ENCODE measurements at regions not wholly inside any gene's neighbourhood (a gene's known extent, or its start where the extent isn't known, plus 50 kb on each side); places are given as distances from the start of the nearest gene placed in this dataset.
"Not testable (repeated sequence)": the region's sequence is repeated elsewhere in the genome, so short reads cannot be mapped to it uniquely, and the experiment has no call there.

DNA sequence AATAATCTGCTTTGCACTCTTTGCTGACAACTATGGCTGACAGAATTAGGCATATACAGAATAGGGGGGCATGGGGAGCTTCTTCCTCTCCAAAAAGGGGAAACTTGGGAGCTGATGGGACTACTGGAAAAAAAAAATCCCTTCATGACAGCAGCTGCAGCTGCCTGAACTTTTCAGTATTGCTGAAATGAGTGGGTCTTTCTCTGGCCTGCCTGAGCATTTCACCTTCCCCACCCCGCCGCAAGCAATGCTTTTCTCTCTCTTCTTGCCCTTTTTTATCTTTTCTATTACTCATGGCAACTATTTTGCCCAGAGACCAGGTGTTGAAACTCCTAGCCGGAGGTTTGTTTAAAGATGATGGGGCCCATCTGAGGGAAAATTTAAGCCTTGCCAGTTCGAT, 244.9 kb downstream of the SEMA3D start:
- 100% methylated on average over 1 of the region's 4 CpGs for WGBS (ENCODE audit: insufficient coverage)
- Histone ChIP-seq H3K27me3 (ENCODE audit: control insufficient read depth, insufficient read depth, low read length) (no peaks in the 10 kb centered on the region), H3K4me1 (ENCODE audit: control insufficient read depth, insufficient read depth, low read length) (no peaks in the 10 kb centered on the region), H3K4me3 (ENCODE audit: low read depth, low read length) (no peak overlapping the region), H3K9me3 (ENCODE audit: control insufficient read depth, insufficient read depth, low read length) (no peaks in the 10 kb centered on the region), H3K27ac (ENCODE audit: low read depth, low read length) (no peak overlapping the region), H3K36me3 (ENCODE audit: control insufficient read depth, insufficient read depth, low read length) (no peaks in the 10 kb centered on the region)
- no peak for DNase-seq (ENCODE audit: low read depth in 4 of 6, low spot score in 6 of 6)

DNA sequence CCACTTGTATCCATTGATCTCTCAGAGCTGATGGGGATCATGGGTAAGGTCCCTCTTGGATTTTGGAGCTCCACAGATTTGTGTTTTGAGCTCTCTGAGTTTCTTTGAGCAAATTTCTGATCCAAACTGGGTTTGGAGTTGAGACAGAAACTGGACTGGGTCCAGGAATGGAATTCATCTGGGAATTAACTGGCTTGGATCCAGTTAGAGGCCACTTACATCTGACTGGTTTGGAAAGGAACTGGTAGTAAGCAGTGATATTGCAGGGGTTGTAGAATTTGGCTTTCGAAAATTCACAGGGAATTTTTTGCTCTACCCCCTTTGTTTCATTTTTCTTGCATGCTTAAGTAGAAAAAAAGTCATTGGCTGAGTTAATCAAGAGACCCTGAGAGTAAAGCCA, 245.6 kb downstream of the SEMA3D start:
- WGBS (ENCODE audit: insufficient coverage), result no CpG with 5 or more reads among the region's 1 CpG
- no peak overlapping the region for H3K4me3 ChIP-seq (ENCODE audit: low read depth, low read length)

DNA sequence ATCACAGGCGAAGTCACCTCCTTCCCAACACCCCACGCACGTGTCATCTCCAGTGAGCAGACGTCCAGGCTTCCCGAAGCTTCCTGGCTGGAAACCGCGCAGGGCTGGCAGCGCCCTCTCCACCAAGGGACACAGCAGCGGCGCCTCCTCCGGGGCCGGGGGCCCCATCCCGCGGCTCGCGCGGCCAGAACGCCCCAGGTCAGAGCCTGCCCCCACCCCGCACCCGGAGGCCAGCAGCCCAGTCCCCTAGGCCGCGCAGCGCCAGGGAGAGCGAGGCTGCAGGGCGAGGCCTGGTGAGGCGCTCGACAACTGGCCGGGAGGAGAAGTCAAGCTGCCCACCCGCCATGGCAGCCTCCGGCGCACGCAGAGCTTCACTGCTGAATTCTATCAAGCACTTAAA, 247.0 kb downstream of the SEMA3D start:
- H3K27ac ChIP-seq (ENCODE audit: low read depth, low read length), result no peak overlapping the region
- 98% methylated on average over 28 of the region's 32 CpGs for WGBS (ENCODE audit: insufficient coverage)
- H3K36me3 ChIP-seq (ENCODE audit: control insufficient read depth, insufficient read depth, low read length), result no peaks in the 10 kb centered on the region
- no peaks in the 10 kb centered on the region for H3K4me1 ChIP-seq (ENCODE audit: control insufficient read depth, insufficient read depth, low read length)
- no peak for DNase-seq (ENCODE audit: low read depth in 4 of 6, low spot score in 6 of 6)
- no peak overlapping the region for H3K4me3 ChIP-seq (ENCODE audit: low read depth, low read length)
- H3K9me3 ChIP-seq (ENCODE audit: control insufficient read depth, insufficient read depth, low read length), result no peaks in the 10 kb centered on the region
- no peaks in the 10 kb centered on the region for H3K27me3 ChIP-seq (ENCODE audit: control insufficient read depth, insufficient read depth, low read length)

More for the DNA sequence above, 245.6 kb downstream of the SEMA3D start:
- DNase-seq (ENCODE audit: low read depth in 4 of 6, low spot score in 6 of 6), result no peak
- Histone ChIP-seq H3K27me3 (ENCODE audit: control insufficient read depth, insufficient read depth, low read length) (no peaks in the 10 kb centered on the region), H3K27ac (ENCODE audit: low read depth, low read length) (no peak overlapping the region), H3K4me1 (ENCODE audit: control insufficient read depth, insufficient read depth, low read length) (no peaks in the 10 kb centered on the region), H3K36me3 (ENCODE audit: control insufficient read depth, insufficient read depth, low read length) (no peaks in the 10 kb centered on the region), H3K9me3 (ENCODE audit: control insufficient read depth, insufficient read depth, low read length) (no peaks in the 10 kb centered on the region)

DNA sequence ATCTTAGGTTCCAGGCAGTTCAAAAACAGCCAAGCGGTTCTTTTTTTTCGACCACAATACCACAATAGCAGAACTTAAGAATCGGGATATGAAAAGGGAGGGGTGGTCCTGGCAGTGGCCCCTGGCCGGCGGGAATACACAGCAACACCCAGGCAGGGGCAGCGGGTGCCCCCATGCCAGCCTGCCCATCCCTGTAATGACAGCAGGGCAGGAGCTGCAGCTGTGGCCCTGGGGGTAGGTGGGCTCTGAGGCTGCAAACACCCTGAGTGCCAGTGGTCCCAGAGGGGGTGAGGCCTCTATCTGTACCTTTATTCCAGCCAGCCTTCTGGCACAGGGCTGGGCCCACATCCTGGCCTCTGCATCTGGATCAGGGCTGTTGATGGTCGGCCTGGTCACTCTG, 247.4 kb downstream of the SEMA3D start:
- Histone ChIP-seq H3K36me3 (ENCODE audit: control insufficient read depth, insufficient read depth, low read length) (no peaks in the 10 kb centered on the region), H3K4me3 (ENCODE audit: low read depth, low read length) (no peak overlapping the region), H3K27ac (ENCODE audit: low read depth, low read length) (no peak overlapping the region), H3K27me3 (ENCODE audit: control insufficient read depth, insufficient read depth, low read length) (no peaks in the 10 kb centered on the region), H3K9me3 (ENCODE audit: control insufficient read depth, insufficient read depth, low read length) (no peaks in the 10 kb centered on the region), H3K4me1 (ENCODE audit: control insufficient read depth, insufficient read depth, low read length) (no peaks in the 10 kb centered on the region)
- 92% methylated on average over 4 of the region's 7 CpGs for WGBS (ENCODE audit: insufficient coverage)
- DNase-seq (ENCODE audit: low read depth in 4 of 6, low spot score in 6 of 6), result no peak

DNA sequence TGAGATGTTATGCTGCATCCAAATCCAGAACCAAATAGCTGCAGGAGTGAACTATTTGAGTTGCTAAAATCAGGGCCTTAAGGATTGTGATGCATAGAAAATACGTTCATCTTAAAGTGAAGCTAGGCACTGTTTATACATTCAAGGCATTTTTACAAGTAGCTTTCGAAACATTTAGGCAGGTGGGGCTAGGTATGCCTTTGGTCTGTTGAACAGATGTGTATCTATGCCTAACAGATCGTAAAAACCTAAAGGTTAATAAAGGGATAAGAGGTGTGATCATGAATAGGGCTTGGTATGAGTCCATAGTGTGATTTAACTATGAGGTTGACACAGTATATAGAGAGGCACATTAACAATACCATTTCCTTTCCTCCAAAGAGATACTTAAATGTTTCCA, 262.5 kb downstream of the SEMA3D start:
- Histone ChIP-seq H3K9me3 (ENCODE audit: control insufficient read depth, insufficient read depth, low read length) (no peaks in the 10 kb centered on the region), H3K36me3 (ENCODE audit: control insufficient read depth, insufficient read depth, low read length) (no peaks in the 10 kb centered on the region), H3K4me3 (ENCODE audit: low read depth, low read length) (no peak overlapping the region), H3K27ac (ENCODE audit: low read depth, low read length) (no peak overlapping the region), H3K27me3 (ENCODE audit: control insufficient read depth, insufficient read depth, low read length) (no peaks in the 10 kb centered on the region), H3K4me1 (ENCODE audit: control insufficient read depth, insufficient read depth, low read length) (no peaks in the 10 kb centered on the region)
- WGBS (ENCODE audit: insufficient coverage), result 83% methylated on average over 1 of the region's 3 CpGs
- no peak for DNase-seq (ENCODE audit: low read depth in 4 of 6, low spot score in 6 of 6)

DNA sequence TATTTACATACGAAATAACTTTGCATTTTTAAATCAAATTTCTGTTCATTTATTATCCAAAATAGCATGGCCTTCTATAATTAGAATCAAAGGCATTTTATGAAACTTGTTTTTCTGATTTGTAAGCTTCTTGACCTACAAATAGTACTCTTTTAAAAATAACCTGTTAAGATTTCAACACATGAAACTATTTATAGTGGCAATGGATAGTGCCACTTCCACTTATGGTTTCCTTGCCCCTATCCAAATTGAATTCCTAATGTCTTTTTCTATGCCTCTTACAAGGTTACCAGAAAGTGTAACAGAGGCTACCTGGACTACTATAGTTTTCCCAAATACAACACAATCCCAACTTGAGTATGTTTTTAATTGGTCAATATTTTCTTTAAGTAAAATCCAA, 263.5 kb downstream of the SEMA3D start:
- DNase-seq (ENCODE audit: low read depth in 4 of 6, low spot score in 6 of 6), result no peak
- no peaks in the 10 kb centered on the region for H3K27me3 ChIP-seq (ENCODE audit: control insufficient read depth, insufficient read depth, low read length)
- H3K9me3 ChIP-seq (ENCODE audit: control insufficient read depth, insufficient read depth, low read length), result no peaks in the 10 kb centered on the region
- H3K36me3 ChIP-seq (ENCODE audit: control insufficient read depth, insufficient read depth, low read length), result no peaks in the 10 kb centered on the region
- no peak overlapping the region for H3K4me3 ChIP-seq (ENCODE audit: low read depth, low read length)
- WGBS (ENCODE audit: insufficient coverage), result no CpG with 5 or more reads among the region's 1 CpG
- H3K4me1 ChIP-seq (ENCODE audit: control insufficient read depth, insufficient read depth, low read length), result no peaks in the 10 kb centered on the region
- no peak overlapping the region for H3K27ac ChIP-seq (ENCODE audit: low read depth, low read length)

DNA sequence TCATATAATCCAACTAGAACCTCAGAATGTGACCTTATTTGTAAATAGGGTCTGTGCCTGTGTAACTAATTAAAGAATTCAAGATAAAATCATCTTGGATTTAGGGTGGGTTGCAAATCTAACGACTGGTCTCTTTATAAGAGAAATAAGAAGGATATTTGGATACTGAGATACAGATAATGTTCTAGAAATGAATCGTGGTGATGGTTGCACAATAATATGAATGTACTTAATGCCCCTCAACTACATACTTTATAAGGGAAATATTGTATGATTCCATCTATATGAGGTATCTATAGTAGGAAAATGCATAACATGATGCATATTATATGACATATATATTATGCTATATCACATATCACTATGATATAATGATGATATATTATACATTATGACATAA, 265.7 kb downstream of the SEMA3D start:
- Histone ChIP-seq H3K4me1 (ENCODE audit: control insufficient read depth, insufficient read depth, low read length) (no peaks in the 10 kb centered on the region), H3K4me3 (ENCODE audit: low read depth, low read length) (no peak overlapping the region), H3K9me3 (ENCODE audit: control insufficient read depth, insufficient read depth, low read length) (no peaks in the 10 kb centered on the region), H3K27ac (ENCODE audit: low read depth, low read length) (no peak overlapping the region), H3K36me3 (ENCODE audit: control insufficient read depth, insufficient read depth, low read length) (no peaks in the 10 kb centered on the region), H3K27me3 (ENCODE audit: control insufficient read depth, insufficient read depth, low read length) (no peaks in the 10 kb centered on the region)
- DNase-seq (ENCODE audit: low read depth in 4 of 6, low spot score in 6 of 6), result no peak
- no CpG with 5 or more reads among the region's 2 CpGs for WGBS (ENCODE audit: insufficient coverage)

DNA sequence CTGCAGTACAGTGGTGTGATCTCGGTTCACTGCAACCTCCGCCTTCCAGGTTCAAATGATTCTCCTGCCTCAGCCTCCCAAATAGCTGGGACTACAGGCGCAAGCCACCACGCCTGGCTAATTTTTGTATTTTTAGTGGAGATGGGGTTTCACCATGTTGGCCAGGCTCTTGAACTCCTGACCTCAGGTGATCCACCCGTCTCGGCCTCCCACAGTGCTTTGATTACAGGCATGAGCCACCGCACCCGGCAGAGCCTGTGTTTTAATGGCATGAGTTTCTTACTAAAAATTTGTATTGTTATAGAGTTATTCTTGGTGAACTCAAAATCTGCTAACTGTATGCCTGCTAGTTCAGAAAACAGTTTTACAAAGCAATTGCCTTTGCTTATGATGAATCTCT, 269.9 kb downstream of the SEMA3D start:
- DNase-seq (ENCODE audit: low read depth in 4 of 6, low spot score in 6 of 6); H3K27ac ChIP-seq (ENCODE audit: low read depth, low read length); H3K27me3 ChIP-seq (ENCODE audit: control insufficient read depth, insufficient read depth, low read length); H3K4me3 ChIP-seq (ENCODE audit: low read depth, low read length); H3K4me1 ChIP-seq (ENCODE audit: control insufficient read depth, insufficient read depth, low read length); H3K9me3 ChIP-seq (ENCODE audit: control insufficient read depth, insufficient read depth, low read length); H3K36me3 ChIP-seq (ENCODE audit: control insufficient read depth, insufficient read depth, low read length): not testable (repeated sequence)
- WGBS (ENCODE audit: insufficient coverage), result 100% methylated on average over 3 of the region's 8 CpGs

DNA sequence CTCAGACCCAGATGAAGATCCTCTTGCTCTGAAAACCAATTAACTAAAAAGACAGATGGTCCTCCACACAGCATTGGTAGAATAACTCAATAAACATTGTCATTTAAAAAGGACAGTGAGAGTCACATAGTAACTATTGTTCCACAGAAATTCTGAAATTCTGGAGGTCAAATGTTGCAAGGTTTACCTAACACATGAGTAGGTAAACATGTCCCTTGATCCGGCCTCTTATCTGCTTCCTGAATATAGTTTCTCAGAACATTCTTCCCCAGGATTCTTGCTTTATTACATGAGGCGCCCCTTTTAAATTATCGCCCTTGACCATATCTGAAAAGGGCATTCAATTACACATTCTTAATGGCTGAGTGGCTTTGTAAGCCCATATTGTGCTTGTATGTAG, 270.7 kb downstream of the SEMA3D start:
- Histone ChIP-seq H3K4me1 (ENCODE audit: control insufficient read depth, insufficient read depth, low read length) (no peaks in the 10 kb centered on the region), H3K9me3 (ENCODE audit: control insufficient read depth, insufficient read depth, low read length) (no peaks in the 10 kb centered on the region), H3K4me3 (ENCODE audit: low read depth, low read length) (no peak overlapping the region), H3K27me3 (ENCODE audit: control insufficient read depth, insufficient read depth, low read length) (no peaks in the 10 kb centered on the region), H3K27ac (ENCODE audit: low read depth, low read length) (no peak overlapping the region), H3K36me3 (ENCODE audit: control insufficient read depth, insufficient read depth, low read length) (no peaks in the 10 kb centered on the region)
- no peak for DNase-seq (ENCODE audit: low read depth in 4 of 6, low spot score in 6 of 6)
- WGBS (ENCODE audit: insufficient coverage), result no CpG with 5 or more reads among the region's 3 CpGs

DNA sequence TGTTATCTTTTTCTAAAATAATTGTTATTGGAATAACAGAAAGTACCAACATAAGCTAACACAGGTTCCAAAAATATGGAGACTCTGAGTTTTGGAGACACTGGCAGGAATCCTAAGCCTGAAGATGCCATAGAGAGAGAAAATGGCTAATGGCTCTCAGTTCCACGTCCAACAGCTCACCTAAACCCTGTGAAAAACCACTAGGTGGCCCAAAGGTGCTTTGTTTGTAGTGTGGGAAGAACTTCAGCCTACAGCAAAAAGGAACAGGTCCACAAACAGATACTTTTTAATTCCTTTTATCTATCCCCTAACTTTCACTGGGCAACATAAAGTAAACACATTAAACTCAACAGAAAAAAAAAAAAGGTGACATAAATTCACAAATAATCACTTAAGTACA, 272.3 kb downstream of the SEMA3D start:
- Histone ChIP-seq H3K27me3 (ENCODE audit: control insufficient read depth, insufficient read depth, low read length) (no peaks in the 10 kb centered on the region), H3K4me1 (ENCODE audit: control insufficient read depth, insufficient read depth, low read length) (no peaks in the 10 kb centered on the region), H3K4me3 (ENCODE audit: low read depth, low read length) (no peak overlapping the region), H3K36me3 (ENCODE audit: control insufficient read depth, insufficient read depth, low read length) (no peaks in the 10 kb centered on the region), H3K27ac (ENCODE audit: low read depth, low read length) (no peak overlapping the region), H3K9me3 (ENCODE audit: control insufficient read depth, insufficient read depth, low read length) (no peaks in the 10 kb centered on the region)
- no peak for DNase-seq (ENCODE audit: low read depth in 4 of 6, low spot score in 6 of 6)
- no CpG with 5 or more reads among the region's 1 CpG for WGBS (ENCODE audit: insufficient coverage)

DNA sequence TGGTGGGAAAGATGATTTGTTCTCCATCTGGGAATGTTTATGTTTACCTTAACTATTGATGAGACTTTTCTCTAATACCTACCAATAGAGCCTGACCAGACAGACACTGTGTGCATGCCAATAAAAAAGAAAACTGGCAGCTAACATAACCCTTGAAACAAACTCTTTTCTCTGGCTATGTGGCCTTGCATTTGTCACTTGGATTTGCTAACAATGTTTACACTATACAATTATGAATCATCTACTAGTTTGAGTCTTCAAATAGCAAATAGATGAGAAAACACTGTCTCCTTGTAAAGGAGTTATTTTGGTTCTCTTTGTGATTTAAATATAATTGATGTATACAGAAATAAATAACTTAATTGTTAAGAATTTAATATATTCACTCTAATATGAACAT, 273.1 kb downstream of the SEMA3D start:
- H3K27me3 ChIP-seq (ENCODE audit: control insufficient read depth, insufficient read depth, low read length), result no peaks in the 10 kb centered on the region
- H3K36me3 ChIP-seq (ENCODE audit: control insufficient read depth, insufficient read depth, low read length), result no peaks in the 10 kb centered on the region
- no peaks in the 10 kb centered on the region for H3K9me3 ChIP-seq (ENCODE audit: control insufficient read depth, insufficient read depth, low read length)
- no peak overlapping the region for H3K27ac ChIP-seq (ENCODE audit: low read depth, low read length)
- H3K4me3 ChIP-seq (ENCODE audit: low read depth, low read length), result no peak overlapping the region
- DNase-seq (ENCODE audit: low read depth in 4 of 6, low spot score in 6 of 6), result no peak
- H3K4me1 ChIP-seq (ENCODE audit: control insufficient read depth, insufficient read depth, low read length), result no peaks in the 10 kb centered on the region

Measured in spinal cord (tissue), 9 donors.